Tibial artery (tissue), 4 donors: ENCODE measurements at regions not wholly inside any gene's neighbourhood (a gene's known extent, or its start where the extent isn't known, plus 50 kb on each side); places are given as distances from the start of the nearest gene placed in this dataset.

Source experiments
- DNase-seq, 2 donors: peaks; one replicate each; pipeline ENCODE4 v3.0.0-alpha.2; 2019
- H3K27ac ChIP-seq, 2 donors: fragments of 200-600 bp; sonication (generic) in 1 of 2; 1 replicate in 1 of 2; 2 replicates in 1 of 2; pipeline ENCODE4 v1.5.1; 2018 to 2019; ENCODE audit warnings: mild to moderate bottlenecking in 1 of 2
- H3K27me3 ChIP-seq, 2 donors: fragments of 200-600 bp; sonication (generic) in 1 of 2; one replicate each; pipeline versions ENCODE4 v1.5.1 to v1.6.0; 2016 to 2019
- H3K36me3 ChIP-seq, 3 donors: fragments of 200-600 bp; sonication (generic) in 2 of 3; one replicate each; pipeline ENCODE4 v1.5.1; 2016 to 2019; ENCODE audit warnings: mild to moderate bottlenecking in 2 of 3
- H3K4me1 ChIP-seq, 4 donors: fragments of 200-600 bp; sonication (generic) in 2 of 4; 1 replicate in 3 of 4; 2 replicates in 1 of 4; pipeline ENCODE4 v1.5.1; 2016 to 2019
- H3K4me3 ChIP-seq, 2 donors: fragments of 200-600 bp; sonication (generic) in 1 of 2; 1 replicate in 1 of 2; 2 replicates in 1 of 2; pipeline ENCODE4 v1.5.1; 2018 to 2019; ENCODE audit warnings: mild to moderate bottlenecking in 2 of 2
- H3K9me3 ChIP-seq, 3 donors: fragments of 200-600 bp; sonication (generic) in 1 of 3; one replicate each; pipeline ENCODE4 v1.5.1; 2016 to 2019
- CTCF ChIP-seq, 2 experiments: fragments of 200-600 bp in 1 of 2; fragments of 450-650 bp in 1 of 2; IDR thresholded peaks; one replicate each; pipeline ENCODE4 v1.5.1; 2017 to 2019; ENCODE audit warnings: antibody characterized with exemption in 2 of 2, mild to moderate bottlenecking in 1 of 2, moderate library complexity in 1 of 2
- intact Hi-C: fragments of 100-400 bp; cut with DNase I; formaldehyde crosslinking; loops from one replicate; pipeline ENCODE4 v1.15.0; 2023; ENCODE audit warnings: low total_unique reads

GRCh38 chr1:234542211-234542850 lies 63.4 kb upstream of the TARBP1 start:
- intact Hi-C loops, result no loop called here
- no peak overlapping the region for H3K4me3 ChIP-seq
- DNase-seq, result no peak
- no peaks in the 10 kb centered on the region for H3K36me3 ChIP-seq
- no peak for TF ChIP-seq CTCF (IDR thresholded peaks at IDR 0.05)
- peaks cover 4 to 61% (median 47%) of the 10 kb centered on the region in 4 donors for H3K4me1 ChIP-seq
- H3K9me3 ChIP-seq, result no peaks in the 10 kb centered on the region
- H3K27ac ChIP-seq, result no peak overlapping the region
- no peaks in the 10 kb centered on the region for H3K27me3 ChIP-seq

- no peaks in the 10 kb centered on the region for H3K36me3 ChIP-seq
- no peaks in the 10 kb centered on the region for H3K27me3 ChIP-seq
- no peak for DNase-seq
- TF ChIP-seq CTCF (IDR thresholded peaks at IDR 0.05), result no peak
- intact Hi-C loops, result no loop called here
- no peak overlapping the region for H3K4me3 ChIP-seq
- H3K27ac ChIP-seq, result peak overlapping the region in 1 of 2 donors; percentile 98
- H3K4me1 ChIP-seq, result peaks cover 7 to 70% (median 56%) of the 10 kb centered on the region in 4 donors
- H3K9me3 ChIP-seq, result no peaks in the 10 kb centered on the region
Observed at GRCh38 chr1:234541286-234541975, 62.5 kb upstream of the TARBP1 start.

DNA sequence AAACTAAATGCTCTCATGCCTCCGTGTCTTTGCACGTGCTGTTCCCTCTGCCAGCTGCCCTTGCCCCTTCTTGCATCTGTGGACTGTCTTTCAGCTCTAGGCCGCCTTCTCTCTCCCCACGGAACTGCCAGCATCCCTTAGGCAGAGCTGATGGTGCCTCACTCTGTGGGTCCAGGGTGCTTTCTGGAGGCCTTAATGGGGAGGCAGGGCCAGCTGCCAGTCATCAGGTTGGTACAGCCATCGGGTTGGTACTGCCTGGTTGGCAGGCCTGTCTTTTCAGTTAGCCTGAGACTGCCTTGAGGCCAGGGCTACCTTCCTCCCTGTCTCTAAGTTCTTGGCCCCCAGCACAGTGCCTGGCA lies 61.4 kb upstream of the TARBP1 start:
- H3K9me3 ChIP-seq, result no peaks in the 10 kb centered on the region
- peaks cover 7 to 75% (median 64%) of the 10 kb centered on the region in 4 donors for H3K4me1 ChIP-seq
- intact Hi-C loops, result no loop called here
- no peak overlapping the region for H3K4me3 ChIP-seq
- no peak for TF ChIP-seq CTCF (IDR thresholded peaks at IDR 0.05)
- H3K27me3 ChIP-seq, result no peaks in the 10 kb centered on the region
- no peaks in the 10 kb centered on the region for H3K36me3 ChIP-seq
- no peak for DNase-seq
- peak overlapping the region; percentile 98 to 99 for H3K27ac ChIP-seq

DNA sequence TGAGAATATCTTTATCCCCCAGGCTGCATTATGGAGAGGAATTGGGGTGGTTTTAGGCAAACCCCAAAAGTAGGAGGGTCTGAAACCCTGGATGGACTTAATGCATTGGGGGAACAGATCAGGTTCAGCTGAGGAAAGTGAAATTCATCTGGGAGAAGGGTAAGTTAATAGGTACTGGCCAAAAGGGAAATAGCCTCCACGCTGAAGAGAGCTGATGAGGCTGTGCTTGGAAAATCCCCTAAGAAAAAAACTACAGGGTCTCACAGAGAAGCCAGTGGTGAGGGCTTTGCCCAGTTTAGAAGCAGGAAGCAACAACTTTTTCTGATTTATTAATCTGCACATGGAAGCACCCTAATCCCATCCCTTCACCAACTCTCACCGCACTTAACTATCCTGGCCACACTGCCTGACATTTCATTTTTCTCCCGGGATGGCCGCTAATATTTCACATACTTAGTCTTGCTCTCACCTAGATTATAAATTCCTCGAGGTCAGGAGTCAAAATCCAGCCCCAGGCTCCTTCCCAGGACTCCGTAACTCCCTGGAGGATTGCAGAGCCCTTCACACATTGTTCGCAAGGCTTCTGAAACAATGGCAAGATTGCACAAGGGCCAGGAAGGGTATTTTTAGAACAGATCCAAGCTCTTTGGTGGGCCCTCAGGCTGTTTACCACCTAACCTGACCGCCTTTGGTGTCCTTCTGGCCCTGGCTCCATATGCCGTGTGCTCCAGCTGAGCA lies 60.9 kb upstream of the TARBP1 start:
- no peak for TF ChIP-seq CTCF (IDR thresholded peaks at IDR 0.05)
- Histone ChIP-seq H3K36me3 (no peaks in the 10 kb centered on the region), H3K27me3 (no peaks in the 10 kb centered on the region), H3K4me1 (peaks cover 11 to 75% (median 65%) of the 10 kb centered on the region in 4 donors), H3K27ac (peak overlapping the region; percentile 98 to 99), H3K4me3 (no peak overlapping the region), H3K9me3 (no peaks in the 10 kb centered on the region)
- DNase-seq, result no peak
- intact Hi-C loops, result loop anchor here (5.0 to 10.0 kb wide), 2 partner anchors 38 to 445 kb away; no protein-coding TSS in a partner anchor

GRCh38 chr1:234538930-234539649 lies 60.1 kb upstream of the TARBP1 start:
- Histone ChIP-seq H3K36me3 (no peaks in the 10 kb centered on the region), H3K27ac (peak overlapping the region; percentile 98 to 99), H3K4me3 (no peak overlapping the region), H3K9me3 (no peaks in the 10 kb centered on the region), H3K4me1 (peaks cover 16 to 75% (median 66%) of the 10 kb centered on the region in 4 donors), H3K27me3 (no peaks in the 10 kb centered on the region)
- TF ChIP-seq CTCF (IDR thresholded peaks at IDR 0.05), result no peak
- intact Hi-C loops, result loop anchor here (5.0 to 10.0 kb wide), 2 partner anchors 37 to 446 kb away; no protein-coding TSS in a partner anchor
- peak; percentile 75 to 93 for DNase-seq
